Trophoblast cell (in vitro differentiated cells and primary cell): ENCODE measurements at regions not wholly inside any gene's neighbourhood (a gene's known extent, or its start where the extent isn't known, plus 50 kb on each side); places are given as distances from the start of the nearest gene placed in this dataset.

ENCODE experiments used
- DNase-seq, 2 donors: peaks; one replicate each; pipeline ENCODE4 v3.0.0-alpha.2; 2016
- H2AFZ ChIP-seq: 2 replicates; pipeline ENCODE4 v1.6.1; 2013; ENCODE audit warnings: low read length, moderate library complexity, mild to moderate bottlenecking; ENCODE audit not compliant: insufficient read depth, poor library complexity
- H2AK5ac ChIP-seq: 2 replicates; pipeline ENCODE4 v1.6.1; 2013; ENCODE audit warnings: mild to moderate bottlenecking, low read length
- H2BK120ac ChIP-seq: 2 replicates; pipeline ENCODE4 v1.6.1; 2013; ENCODE audit warnings: low read length, mild to moderate bottlenecking, moderate library complexity; ENCODE audit not compliant: insufficient read depth, poor library complexity
- H2BK12ac ChIP-seq: 2 replicates; pipeline ENCODE4 v1.6.1; 2013; ENCODE audit warnings: mild to moderate bottlenecking, low read length, moderate library complexity
- H2BK5ac ChIP-seq: 2 replicates; pipeline ENCODE4 v1.6.1; 2013; ENCODE audit warnings: low read length, low read depth, moderate library complexity, mild to moderate bottlenecking; ENCODE audit not compliant: poor library complexity
- H3K14ac ChIP-seq: 2 replicates; pipeline ENCODE4 v1.6.1; 2013; ENCODE audit warnings: mild to moderate bottlenecking, low read length
- H3K18ac ChIP-seq: 2 replicates; pipeline ENCODE4 v1.6.1; 2013; ENCODE audit warnings: mild to moderate bottlenecking, low read length
- H3K23ac ChIP-seq: 2 replicates; pipeline ENCODE4 v1.6.1; 2013; ENCODE audit warnings: low read length
- H3K27ac ChIP-seq: 2 replicates; pipeline ENCODE4 v1.5.1; 2013; ENCODE audit warnings: low read depth, mild to moderate bottlenecking, inconsistent platforms, low read length, moderate library complexity
- H3K27me3 ChIP-seq: 2 replicates; pipeline ENCODE4 v1.6.1; 2013; ENCODE audit warnings: inconsistent platforms, mild to moderate bottlenecking, low read length, moderate library complexity; ENCODE audit not compliant: insufficient read depth
- H3K36me3 ChIP-seq, 2 experiments: 1 replicate in 1 of 2; 2 replicates in 1 of 2; pipeline ENCODE4 v1.6.1; 2013; ENCODE audit warnings: low read length in 2 of 2, mild to moderate bottlenecking in 2 of 2, moderate library complexity in 1 of 2; ENCODE audit not compliant: insufficient read depth in 2 of 2, control insufficient read depth in 1 of 2
- H3K4ac ChIP-seq: 2 replicates; pipeline ENCODE4 v1.6.1; 2013; ENCODE audit warnings: low read depth, mild to moderate bottlenecking, low read length, moderate library complexity
- H3K4me1 ChIP-seq, 2 experiments: 1 replicate in 1 of 2; 2 replicates in 1 of 2; pipeline ENCODE4 v1.6.1; 2013; ENCODE audit warnings: low read length in 2 of 2, mild to moderate bottlenecking in 2 of 2, moderate library complexity in 1 of 2; ENCODE audit not compliant: insufficient read depth in 2 of 2, control insufficient read depth in 1 of 2
- H3K4me2 ChIP-seq: 2 replicates; pipeline ENCODE4 v1.6.1; 2013; ENCODE audit warnings: inconsistent platforms, mild to moderate bottlenecking, low read length, moderate library complexity
- H3K4me3 ChIP-seq: 2 replicates; pipeline ENCODE4 v1.5.1; 2013; ENCODE audit warnings: mild to moderate bottlenecking, low read depth, low read length, inconsistent platforms
- H3K79me1 ChIP-seq: one replicate; pipeline ENCODE4 v1.6.1; 2013; ENCODE audit warnings: low read length
- H3K79me2 ChIP-seq: 2 replicates; pipeline ENCODE4 v1.6.1; 2013; ENCODE audit warnings: low read length, mild to moderate bottlenecking; ENCODE audit not compliant: control insufficient read depth, insufficient read depth, poor library complexity
- H3K9ac ChIP-seq: 2 replicates; pipeline ENCODE4 v1.6.1; 2013; ENCODE audit warnings: mild to moderate bottlenecking, low read length
- H3K9me3 ChIP-seq: 2 replicates; pipeline ENCODE4 v1.6.1; 2013; ENCODE audit warnings: low read depth, mild to moderate bottlenecking, control low read depth, inconsistent platforms, low read length; ENCODE audit not compliant: insufficient read depth
- H4K12ac ChIP-seq: 2 replicates; pipeline ENCODE4 v1.6.1; 2013; ENCODE audit warnings: low read depth, mild to moderate bottlenecking, low read length, moderate library complexity
- H4K8ac ChIP-seq: 2 replicates; pipeline ENCODE4 v1.6.1; 2013; ENCODE audit warnings: low read depth, mild to moderate bottlenecking, low read length, moderate library complexity
- H4K91ac ChIP-seq: one replicate; pipeline ENCODE4 v1.6.1; 2013; ENCODE audit warnings: low read depth, mild to moderate bottlenecking, low read length, moderate library complexity
- WGBS: extraction: QIAGEN DNeasy Blood & Tissue Kit; methylation state at CpG from one replicate; pipeline ENCODE4 v1.1.7; 2013; ENCODE audit warnings: missing lambda C conversion rate; ENCODE audit not compliant: insufficient read length, insufficient coverage; ENCODE audit errors: extremely low coverage; 5-methylcytosine and 5-hydroxymethylcytosine counted together

GRCh38 chr12:102759466-102759865, 157.6 kb downstream of the PAH start:
- no CpG with 5 or more reads among the region's 2 CpGs for WGBS
- Histone ChIP-seq H3K36me3 (no peaks in the 10 kb centered on the region), H3K4me1 (no peaks in the 10 kb centered on the region), H3K9ac (no peak overlapping the region), H4K91ac (no peak overlapping the region), H2BK12ac (no peak overlapping the region), H2AK5ac (no peak overlapping the region), H3K18ac (no peak overlapping the region), H3K79me2 (no peaks in the 10 kb centered on the region), H3K23ac (no peak overlapping the region), H3K27ac (no peak overlapping the region), H2BK5ac (no peak overlapping the region), H3K79me1 (no peaks in the 10 kb centered on the region), H3K4me2 (no peak overlapping the region), H3K4ac (no peak overlapping the region), H3K9me3 (no peaks in the 10 kb centered on the region), H4K8ac (no peak overlapping the region), H3K14ac (no peak overlapping the region), H4K12ac (no peak overlapping the region), H2AFZ (no peak overlapping the region), H2BK120ac (no peak overlapping the region), H3K4me3 (no peak overlapping the region), H3K27me3 (no peaks in the 10 kb centered on the region)
- no peak for DNase-seq

- Histone ChIP-seq H2AK5ac (no peak overlapping the region), H3K18ac (no peak overlapping the region), H4K91ac (no peak overlapping the region), H2AFZ (no peak overlapping the region), H3K9ac (no peak overlapping the region), H3K23ac (no peak overlapping the region), H3K9me3 (no peaks in the 10 kb centered on the region), H3K4ac (no peak overlapping the region), H3K27ac (no peak overlapping the region), H3K4me2 (no peak overlapping the region), H4K12ac (no peak overlapping the region), H2BK120ac (no peak overlapping the region), H2BK12ac (no peak overlapping the region), H2BK5ac (no peak overlapping the region), H3K79me2 (no peaks in the 10 kb centered on the region), H3K4me3 (no peak overlapping the region), H3K79me1 (no peaks in the 10 kb centered on the region), H3K4me1 (no peaks in the 10 kb centered on the region), H3K36me3 (no peaks in the 10 kb centered on the region), H3K14ac (no peak overlapping the region), H3K27me3 (no peaks in the 10 kb centered on the region), H4K8ac (no peak overlapping the region)
- WGBS, result no CpG with 5 or more reads among the region's 1 CpG
- DNase-seq, result no peak
These were observed 159.2 kb downstream of the PAH start for GRCh38 chr12:102757882-102758226.

- WGBS, result no CpG with 5 or more reads among the region's 8 CpGs
- Histone ChIP-seq H2AK5ac (no peak overlapping the region), H2AFZ (no peak overlapping the region), H3K27ac (no peak overlapping the region), H3K4me1 (no peaks in the 10 kb centered on the region), H3K9ac (no peak overlapping the region), H4K12ac (no peak overlapping the region), H3K79me1 (no peaks in the 10 kb centered on the region), H2BK5ac (no peak overlapping the region), H3K4me3 (no peak overlapping the region), H3K9me3 (no peaks in the 10 kb centered on the region), H3K79me2 (no peaks in the 10 kb centered on the region), H3K4ac (no peak overlapping the region), H3K36me3 (no peaks in the 10 kb centered on the region), H2BK12ac (no peak overlapping the region), H3K23ac (no peak overlapping the region), H2BK120ac (no peak overlapping the region), H3K27me3 (no peaks in the 10 kb centered on the region), H3K4me2 (no peak overlapping the region), H3K14ac (no peak overlapping the region), H3K18ac (no peak overlapping the region), H4K8ac (no peak overlapping the region), H4K91ac (no peak overlapping the region)
- no peak for DNase-seq
These were observed 159.7 kb downstream of the PAH start for GRCh38 chr12:102757154-102757881.

- H3K4me1 ChIP-seq, result no peaks in the 10 kb centered on the region
- no peak overlapping the region for H4K91ac ChIP-seq
- no peak overlapping the region for H2AK5ac ChIP-seq
- no peak overlapping the region for H3K27ac ChIP-seq
- no peak overlapping the region for H2BK12ac ChIP-seq
- H3K4ac ChIP-seq, result no peak overlapping the region
- no peak for DNase-seq
- no peak overlapping the region for H3K18ac ChIP-seq
- no peak overlapping the region for H3K9ac ChIP-seq
- H3K79me2 ChIP-seq, result no peaks in the 10 kb centered on the region
- no peak overlapping the region for H4K8ac ChIP-seq
- H3K4me2 ChIP-seq, result no peak overlapping the region
- no peak overlapping the region for H2BK120ac ChIP-seq
- no peak overlapping the region for H3K14ac ChIP-seq
- no peaks in the 10 kb centered on the region for H3K36me3 ChIP-seq
- H3K23ac ChIP-seq, result no peak overlapping the region
- H3K4me3 ChIP-seq, result no peak overlapping the region
- no peaks in the 10 kb centered on the region for H3K9me3 ChIP-seq
- H2AFZ ChIP-seq, result no peak overlapping the region
- H3K79me1 ChIP-seq, result no peaks in the 10 kb centered on the region
- H2BK5ac ChIP-seq, result no peak overlapping the region
- H3K27me3 ChIP-seq, result no peaks in the 10 kb centered on the region
- H4K12ac ChIP-seq, result no peak overlapping the region
- no CpG with 5 or more reads among the region's 3 CpGs for WGBS
These were observed 160.5 kb downstream of the PAH start for GRCh38 chr12:102756530-102756929.
